Fibroblast of mammary gland (primary cell): ENCODE measurements at regions not wholly inside any gene's neighbourhood (a gene's known extent, or its start where the extent isn't known, plus 50 kb on each side); places are given as distances from the start of the nearest gene placed in this dataset.

Experiments used
- DNase-seq: peaks from one replicate; pipeline ENCODE4 v3.0.0-alpha.2; 2010; ENCODE audit warnings: low read depth
- H3K4me3 ChIP-seq: 2 replicates; pipeline ENCODE4 v1.5.1; 2011; ENCODE audit warnings: low read depth, mild to moderate bottlenecking, low read length, moderate library complexity; ENCODE audit not compliant: control insufficient read depth
- CTCF ChIP-seq: conservative IDR thresholded peaks from 2 replicates; pipeline ENCODE4 v1.5.1; 2011; ENCODE audit warnings: low read depth, low read length, inconsistent platforms; ENCODE audit not compliant: control insufficient read depth, insufficient read depth

- TF ChIP-seq CTCF, result no peak
- H3K4me3 ChIP-seq, result no peak overlapping the region
- no peak for DNase-seq
These were observed 86.3 kb upstream of the HMGXB4 start for GRCh38 chr22:35170716-35171697.

- no peak for DNase-seq
- H3K4me3 ChIP-seq, result no peak overlapping the region
- TF ChIP-seq CTCF, result no peak
These were observed 84.9 kb upstream of the HMGXB4 start for GRCh38 chr22:35172442-35172841.

GRCh38 chr22:35173655-35174054 lies 83.6 kb upstream of the HMGXB4 start:
- no peak for TF ChIP-seq CTCF
- no peak for DNase-seq

GRCh38 chr22:35174401-35175038 lies 82.8 kb upstream of the HMGXB4 start:
- DNase-seq, result no peak
- no peak for TF ChIP-seq CTCF
- H3K4me3 ChIP-seq, result no peak overlapping the region

More at GRCh38 chr22:35173655-35174054, 83.6 kb upstream of the HMGXB4 start:
- H3K4me3 ChIP-seq, result no peak overlapping the region

- H3K4me3 ChIP-seq, result no peak overlapping the region
- TF ChIP-seq CTCF, result no peak
- no peak for DNase-seq
These were observed 81.9 kb upstream of the HMGXB4 start for GRCh38 chr22:35175392-35175791.

GRCh38 chr22:35177811-35178210 lies 79.5 kb upstream of the HMGXB4 start:
- no peak for TF ChIP-seq CTCF
- no peak overlapping the region for H3K4me3 ChIP-seq
- no peak for DNase-seq
